H9 (cell line): ENCODE measurements at regions not wholly inside any gene's neighbourhood (a gene's known extent, or its start where the extent isn't known, plus 50 kb on each side); places are given as distances from the start of the nearest gene placed in this dataset.

Experiments used
- DNase-seq: peaks from one replicate; pipeline ENCODE4 v3.0.0-alpha.2; 2017
- H2AFZ ChIP-seq: one replicate; pipeline ENCODE4 v1.6.1; 2013; ENCODE audit warnings: mild to moderate bottlenecking, low read length, control low read depth, moderate library complexity
- H2AK5ac ChIP-seq: 2 replicates; pipeline ENCODE4 v1.6.1; 2013; ENCODE audit warnings: low read length, control low read depth, mixed read lengths; ENCODE audit not compliant: insufficient read length
- H2BK120ac ChIP-seq: one replicate; pipeline ENCODE4 v1.6.1; 2013; ENCODE audit warnings: low read depth, mild to moderate bottlenecking, low read length, control low read depth, inconsistent platforms; ENCODE audit not compliant: poor library complexity, severe bottlenecking
- H2BK12ac ChIP-seq: 2 replicates; pipeline ENCODE4 v1.6.1; 2013; ENCODE audit warnings: low read length, control low read depth, mixed read lengths, low read depth; ENCODE audit not compliant: insufficient read length
- H2BK15ac ChIP-seq: 2 replicates; pipeline ENCODE4 v1.6.1; 2013; ENCODE audit warnings: low read depth, low read length, control low read depth
- H2BK20ac ChIP-seq: one replicate; pipeline ENCODE4 v1.6.1; 2013; ENCODE audit warnings: low read depth, mild to moderate bottlenecking, low read length, control low read depth, inconsistent platforms; ENCODE audit not compliant: poor library complexity, severe bottlenecking
- H2BK5ac ChIP-seq: 2 replicates; pipeline ENCODE4 v1.6.1; 2013; ENCODE audit warnings: low read length, control low read depth, mixed read lengths; ENCODE audit not compliant: insufficient read length
- H3K14ac ChIP-seq: 2 replicates; pipeline ENCODE4 v1.6.1; 2013; ENCODE audit warnings: low read length, control low read depth; ENCODE audit not compliant: insufficient read depth
- H3K18ac ChIP-seq: 2 replicates; pipeline ENCODE4 v1.6.1; 2013; ENCODE audit warnings: low read depth, mild to moderate bottlenecking, mixed read lengths, low read length, control low read depth; ENCODE audit not compliant: insufficient read length
- H3K23ac ChIP-seq: 2 replicates; pipeline ENCODE4 v1.6.1; 2013; ENCODE audit warnings: low read length, control low read depth, mixed read lengths, low read depth; ENCODE audit not compliant: insufficient read length
- H3K23me2 ChIP-seq: 2 replicates; pipeline ENCODE4 v1.6.1; 2013; ENCODE audit warnings: low read depth, mild to moderate bottlenecking, mixed read lengths, low read length, control low read depth; ENCODE audit not compliant: insufficient read length, poor library complexity, severe bottlenecking
- H3K27ac ChIP-seq: 2 replicates; pipeline ENCODE4 v1.5.1; 2013; ENCODE audit warnings: low read length, control low read depth, mixed read lengths, low read depth; ENCODE audit not compliant: insufficient read length
- H3K27me3 ChIP-seq: 2 replicates; pipeline ENCODE4 v1.6.1; 2013; ENCODE audit warnings: low read length, control low read depth, inconsistent platforms; ENCODE audit not compliant: insufficient read depth
- H3K4ac ChIP-seq: 2 replicates; pipeline ENCODE4 v1.6.1; 2013; ENCODE audit warnings: low read depth, mild to moderate bottlenecking, control low read depth, inconsistent platforms, low read length, moderate library complexity
- H3K4me1 ChIP-seq: 2 replicates; pipeline ENCODE4 v1.6.1; 2013; ENCODE audit warnings: low read length, control low read depth, inconsistent platforms; ENCODE audit not compliant: insufficient read depth
- H3K4me2 ChIP-seq: 2 replicates; pipeline ENCODE4 v1.6.1; 2013; ENCODE audit warnings: low read length, control low read depth, mixed read lengths; ENCODE audit not compliant: insufficient read length, insufficient read depth
- H3K56ac ChIP-seq: 2 replicates; pipeline ENCODE4 v1.6.1; 2013; ENCODE audit warnings: low read depth, mild to moderate bottlenecking, mixed read lengths, low read length, control low read depth; ENCODE audit not compliant: insufficient read length
- H3K79me1 ChIP-seq: 2 replicates; pipeline ENCODE4 v1.6.1; 2013; ENCODE audit warnings: low read depth, mild to moderate bottlenecking, moderate library complexity, low read length, control low read depth, inconsistent platforms; ENCODE audit not compliant: insufficient read depth, poor library complexity, severe bottlenecking
- H3K79me2 ChIP-seq: 2 replicates; pipeline ENCODE4 v1.6.1; 2013; ENCODE audit warnings: low read length, control low read depth, inconsistent platforms; ENCODE audit not compliant: insufficient read depth
- H3K9ac ChIP-seq: 2 replicates; pipeline ENCODE4 v1.6.1; 2013; ENCODE audit warnings: low read length, control low read depth, mixed read lengths; ENCODE audit not compliant: insufficient read length; ENCODE audit errors: extremely low read depth
- H3K9me3 ChIP-seq: one replicate; pipeline ENCODE4 v1.6.1; 2013; ENCODE audit warnings: low read depth, low read length, inconsistent platforms; ENCODE audit not compliant: control insufficient read depth
- H3T11ph ChIP-seq: one replicate; pipeline ENCODE4 v1.6.1; 2013; ENCODE audit warnings: mild to moderate bottlenecking, low read length, control low read depth, inconsistent platforms
- H4K20me1 ChIP-seq: one replicate; pipeline ENCODE4 v1.6.1; 2013; ENCODE audit not compliant: control insufficient read depth, insufficient read length, insufficient read depth
- H4K5ac ChIP-seq: 2 replicates; pipeline ENCODE4 v1.6.1; 2013; ENCODE audit warnings: low read depth, mild to moderate bottlenecking, mixed read lengths, low read length, control low read depth; ENCODE audit not compliant: insufficient read length
- H4K8ac ChIP-seq: replicated peaks from 2 replicates; pipeline ENCODE4 v1.6.1; 2013; ENCODE audit warnings: low read length, control low read depth, mixed read lengths, low read depth; ENCODE audit not compliant: insufficient read length
- H4K91ac ChIP-seq: 2 replicates; pipeline ENCODE4 v1.6.1; 2013; ENCODE audit warnings: low read depth, mild to moderate bottlenecking, moderate library complexity, mixed read lengths, low read length, control low read depth; ENCODE audit not compliant: insufficient read length
- H3K27ac Mint-ChIP-seq, 3 experiments: 2 replicates in 2 of 3; 3 replicates in 1 of 3; pipeline ENCODE4 v1.8.0; 2020 to 2021; ENCODE audit warnings: mixed read lengths in 3 of 3, mild to moderate bottlenecking in 1 of 3, moderate library complexity in 1 of 3
- H3K27me3 Mint-ChIP-seq: 2 replicates; pipeline ENCODE4 v1.8.0; 2021; ENCODE audit warnings: low read depth, mild to moderate bottlenecking, moderate library complexity, mixed read lengths
- H3K36me3 Mint-ChIP-seq, 3 experiments: 2 replicates in 2 of 3; 3 replicates in 1 of 3; pipeline ENCODE4 v1.8.0; 2020 to 2021; ENCODE audit warnings: low read depth in 3 of 3, mixed read lengths in 3 of 3; ENCODE audit not compliant: insufficient read depth in 1 of 3
- H3K4me1 Mint-ChIP-seq, 2 experiments: 2 replicates each; pipeline ENCODE4 v1.8.0; 2020; ENCODE audit warnings: mixed read lengths in 2 of 2
- H3K4me3 Mint-ChIP-seq, 2 experiments: 2 replicates in 1 of 2; 3 replicates in 1 of 2; pipeline ENCODE4 v1.8.0; 2020 to 2021; ENCODE audit warnings: mild to moderate bottlenecking in 2 of 2, mixed read lengths in 2 of 2, moderate library complexity in 1 of 2
- H3K9me3 Mint-ChIP-seq, 2 experiments: 2 replicates in 1 of 2; 3 replicates in 1 of 2; pipeline ENCODE4 v1.8.0; 2020; ENCODE audit warnings: mild to moderate bottlenecking in 2 of 2, mixed read lengths in 2 of 2, moderate library complexity in 1 of 2
- CTCF ChIP-seq: fragments of 200-600 bp; sonication (generic); conservative IDR thresholded peaks from 3 replicates; pipeline ENCODE4 v1.8.0; 2021; ENCODE audit warnings: antibody characterized with exemption, mild to moderate bottlenecking
- WGBS: extraction: QIAGEN DNeasy Blood & Tissue Kit; methylation state at CpG from one replicate; pipeline ENCODE4 v1.1.7; 2013; ENCODE audit warnings: missing lambda C conversion rate, low lambda C conversion rate, mixed read lengths; ENCODE audit not compliant: insufficient read length; ENCODE audit errors: extremely low coverage; 5-methylcytosine and 5-hydroxymethylcytosine counted together

DNA sequence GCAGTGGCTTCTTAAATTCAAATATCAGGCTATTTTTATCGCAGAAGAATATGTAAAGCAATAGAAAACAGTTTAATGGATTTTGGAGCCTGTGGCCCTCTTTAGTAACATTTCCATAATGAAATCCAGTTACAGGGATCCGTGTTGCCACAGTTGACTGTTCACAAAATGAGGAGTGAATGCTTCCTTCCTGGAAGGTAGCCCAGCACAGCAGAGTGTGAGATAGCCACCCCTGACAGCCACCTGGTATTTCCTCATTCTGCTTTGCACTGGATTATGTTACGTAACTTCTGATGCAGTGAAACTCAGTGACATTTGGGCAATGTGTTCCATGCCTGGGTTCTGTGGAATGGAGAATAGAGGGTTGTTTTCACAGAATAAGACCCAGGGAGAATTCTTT is 517.2 kb downstream of the RBFOX1 start:
- H3K27me3 Mint-ChIP-seq: no peaks in the 10 kb centered on the region
- Histone ChIP-seq H3K23ac (no peak overlapping the region), H4K20me1 (no peaks in the 10 kb centered on the region), H2BK20ac (no peak overlapping the region), H2BK15ac (no peak overlapping the region), H3K9ac (no peak overlapping the region), H2BK12ac (no peak overlapping the region), H4K5ac (no peak overlapping the region), H3K18ac (no peak overlapping the region), H3K4me1 (no peaks in the 10 kb centered on the region), H3K56ac (no peak overlapping the region), H3K23me2 (no peaks in the 10 kb centered on the region), H3K4me2 (no peak overlapping the region), H4K91ac (no peak overlapping the region), H3K14ac (no peak overlapping the region), H3K79me1 (no peaks in the 10 kb centered on the region), H2BK5ac (no peak overlapping the region), H3K27me3 (no peaks in the 10 kb centered on the region), H3K27ac (no peak overlapping the region), H2AK5ac (no peak overlapping the region), H3K79me2 (no peaks in the 10 kb centered on the region), H2AFZ (no peak overlapping the region), H2BK120ac (no peak overlapping the region), H3K4ac (no peak overlapping the region), H3K9me3 (no peaks in the 10 kb centered on the region), H3T11ph (no peak overlapping the region), H4K8ac (no peak overlapping the region)
- H3K36me3 Mint-ChIP-seq: no peaks in the 10 kb centered on the region
- no peak for DNase-seq
- TF ChIP-seq CTCF: no peak
- H3K4me1 Mint-ChIP-seq: peaks cover 4 to 5% of the 10 kb centered on the region in 2 experiments; a peak in 2 of 4 replicates
- H3K9me3 Mint-ChIP-seq: no peaks in the 10 kb centered on the region
- no peak overlapping the region for H3K4me3 Mint-ChIP-seq
- H3K27ac Mint-ChIP-seq: no peak overlapping the region
- WGBS: no CpG with 5 or more reads among the region's 3 CpGs
